Spleen (tissue), 11 donors: ENCODE measurements at regions not wholly inside any gene's neighbourhood (a gene's known extent, or its start where the extent isn't known, plus 50 kb on each side); places are given as distances from the start of the nearest gene placed in this dataset.

Source experiments
- DNase-seq: peaks from one replicate; pipeline ENCODE4 v3.0.0-alpha.2; 2020
- H3K27ac ChIP-seq, 8 donors: fragments of 200-600 bp; sonication (generic) in 7 of 8; 1 replicate in 4 of 8; 2 replicates in 4 of 8; pipeline versions ENCODE4 v1.5.0 to v1.8.0; 2016 to 2021; ENCODE audit warnings: inconsistent platforms in 4 of 8, mild to moderate bottlenecking in 4 of 8, moderate library complexity in 1 of 8
- H3K27me3 ChIP-seq, 7 donors: fragments of 200-600 bp; sonication (generic) in 6 of 7; replicated peaks in 1 of 7; 1 replicate in 4 of 7; 2 replicates in 3 of 7; pipeline versions ENCODE4 v1.5.0 to v1.8.0; 2016 to 2021; ENCODE audit warnings: inconsistent platforms in 3 of 7, mild to moderate bottlenecking in 1 of 7
- H3K36me3 ChIP-seq, 6 donors: fragments of 200-600 bp; sonication (generic) in 5 of 6; 1 replicate in 4 of 6; 2 replicates in 2 of 6; pipeline versions ENCODE4 v1.5.0 to v1.8.0; 2016 to 2021; ENCODE audit warnings: inconsistent platforms in 2 of 6
- H3K4me1 ChIP-seq, 6 donors: fragments of 200-600 bp; sonication (generic) in 5 of 6; 1 replicate in 3 of 6; 2 replicates in 3 of 6; pipeline versions ENCODE4 v1.5.0 to v1.8.0; 2016 to 2021; ENCODE audit warnings: inconsistent platforms in 3 of 6
- H3K4me3 ChIP-seq, 8 donors: fragments of 200-600 bp; sonication (generic) in 7 of 8; 1 replicate in 4 of 8; 2 replicates in 4 of 8; pipeline versions ENCODE4 v1.5.0 to v1.8.0; 2016 to 2021; ENCODE audit warnings: inconsistent platforms in 4 of 8, mild to moderate bottlenecking in 4 of 8, moderate library complexity in 2 of 8
- H3K9me3 ChIP-seq, 8 donors: fragments of 200-600 bp; sonication (generic) in 7 of 8; 1 replicate in 4 of 8; 2 replicates in 4 of 8; pipeline versions ENCODE4 v1.5.0 to v1.8.0; 2016 to 2021; ENCODE audit warnings: inconsistent platforms in 4 of 8
- CTCF ChIP-seq, 11 experiments: fragments of 200-600 bp in 7 of 11; fragments of 450-650 bp in 4 of 11; sonication (generic) in 4 of 11; IDR thresholded peaks in 8 of 11; conservative IDR thresholded peaks in 3 of 11; 1 replicate in 7 of 11; 2 replicates in 4 of 11; pipeline versions ENCODE4 v1.4.0 to v1.8.0; 2016 to 2021; ENCODE audit warnings: antibody characterized with exemption in 11 of 11, inconsistent platforms in 4 of 11, mild to moderate bottlenecking in 1 of 11
- POLR2A ChIP-seq, 3 donors: fragments of 450-650 bp; IDR thresholded peaks; one replicate each; pipeline ENCODE4 v1.5.1; 2017; ENCODE audit warnings: antibody characterized with exemption in 3 of 3, mild to moderate bottlenecking in 1 of 3
- POLR2AphosphoS5 ChIP-seq, 3 donors: sonication (generic); formaldehyde crosslinking; IDR thresholded peaks; one replicate each; pipeline ENCODE4 v1.5.1; 2017; ENCODE audit warnings: antibody characterized with exemption in 3 of 3
- WGBS, 5 donors: extraction: QIAGEN DNeasy Blood & Tissue Kit in 3 of 5; methylation state at CpG; one replicate each; pipeline versions ENCODE4 v1.1.5 to v1.1.7; 2013 to 2018; 5-methylcytosine and 5-hydroxymethylcytosine counted together
- intact Hi-C: fragments of 100-400 bp; cut with DNase I; formaldehyde crosslinking; loops from one replicate; pipeline ENCODE4 v1.15.0; 2023; ENCODE audit warnings: low total_unique reads
- donor health status: healthy with polysubstance abuse.
- donor health status: DM: no; HTN: no; CAD: no; lungs with moderate emphysema.
- donor health status: DM: no; HTN: no; CAD: no.
- donor health status: Bipolar disorder and iron deficiency.
- donor health status: healthy.
- donor health status: DM: no; HTN: no; CAD: no.
- donor health status: DM: yes; HTN: yes; CAD: no.

DNA sequence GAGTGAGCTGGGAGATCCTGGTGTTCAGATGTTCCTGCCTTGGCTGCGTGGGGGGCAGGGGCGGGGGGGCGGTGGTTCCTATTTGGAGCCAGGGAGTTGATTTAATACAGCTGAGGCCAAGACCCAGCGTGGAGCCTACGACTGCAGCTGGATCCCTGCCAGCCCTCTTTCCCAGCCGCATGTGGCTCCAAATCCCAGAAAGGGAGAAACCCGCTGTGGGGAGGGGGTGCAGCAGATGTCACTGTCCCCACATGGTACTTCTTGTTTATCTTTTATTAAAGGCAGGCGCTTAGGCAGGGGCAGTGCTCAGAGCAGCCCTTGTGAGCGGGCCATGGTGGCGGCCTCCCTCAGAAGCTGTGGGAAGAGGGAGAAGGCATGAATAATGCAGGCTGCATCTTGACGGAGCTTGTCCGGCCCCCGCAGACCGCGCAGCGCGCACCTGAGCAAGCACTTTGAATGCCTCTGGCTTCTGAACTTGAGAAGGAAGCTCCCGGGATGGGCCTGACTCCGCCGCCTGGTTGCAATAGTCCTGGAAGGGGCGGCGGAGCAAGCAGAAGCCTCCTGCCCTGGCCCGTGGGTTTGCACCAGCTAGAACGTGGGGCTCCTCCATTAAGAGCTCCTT is 112.1 kb downstream of the GLI2 start:
- DNase-seq: peak; percentile 58
- WGBS, 5 donors: 81 to 93% (median 85%) methylated on average over 17 to 24 of the region's 24 CpGs
- intact Hi-C loops: no loop called here
- no peak overlapping the region for H3K27ac ChIP-seq
- peaks cover 0 to 27% (median 14%) of the 10 kb centered on the region in 8 donors for H3K9me3 ChIP-seq
- TF ChIP-seq POLR2A (IDR thresholded peaks at IDR 0.05) (no peak), POLR2AphosphoS5 (IDR thresholded peaks at IDR 0.05) (peak in 2 of 3 donors; percentile 9 to 46)
- no peak overlapping the region for H3K4me3 ChIP-seq
- no peaks in the 10 kb centered on the region for H3K4me1 ChIP-seq
- H3K36me3 ChIP-seq: no peaks in the 10 kb centered on the region
- peaks cover 0 to 4% (median 0%) of the 10 kb centered on the region in 7 donors for H3K27me3 ChIP-seq

GRCh38 chr2:120849278-120849677 is 113.6 kb downstream of the GLI2 start:
- Histone ChIP-seq H3K27ac (no peak overlapping the region), H3K4me3 (no peak overlapping the region), H3K9me3 (peaks cover 0 to 27% (median 14%) of the 10 kb centered on the region in 8 donors), H3K36me3 (no peaks in the 10 kb centered on the region), H3K27me3 (peaks cover 0 to 4% (median 0%) of the 10 kb centered on the region in 7 donors), H3K4me1 (no peaks in the 10 kb centered on the region)
- no peak for TF ChIP-seq POLR2A (IDR thresholded peaks at IDR 0.05)
- no peak for TF ChIP-seq CTCF (IDR thresholded peaks at IDR 0.05 in 8 of 11, conservative IDR thresholded peaks at IDR 0.05 in 3 of 11)
- WGBS, 5 donors: 89 to 97% (median 95%) methylated on average over 2 of the region's 2 CpGs
- no peak for DNase-seq
- intact Hi-C loops: no loop called here

DNA sequence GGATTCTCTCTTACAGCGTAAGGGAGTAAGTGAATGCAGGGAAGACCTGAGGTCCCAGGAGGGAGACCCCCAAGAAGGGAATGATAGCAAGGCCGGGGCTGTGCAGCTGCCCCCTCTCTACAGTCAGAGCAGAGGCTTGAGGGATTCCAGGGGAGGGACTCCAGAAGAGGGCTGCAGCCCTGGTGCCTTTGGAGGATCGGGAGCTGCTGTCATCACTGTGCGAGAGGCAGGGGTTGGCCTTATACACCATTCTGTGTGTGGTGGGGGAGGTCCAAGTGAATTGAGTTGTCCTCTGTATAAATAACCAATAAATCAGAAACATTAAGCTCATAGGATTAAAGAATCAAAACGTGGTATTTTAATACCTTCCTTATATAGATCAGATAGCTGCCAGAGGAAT is 114.9 kb downstream of the GLI2 start:
- WGBS, 5 donors: 72 to 86% (median 79%) methylated on average over 5 of the region's 5 CpGs
- Histone ChIP-seq H3K4me1 (no peaks in the 10 kb centered on the region), H3K36me3 (no peaks in the 10 kb centered on the region), H3K9me3 (peaks cover 0 to 27% (median 14%) of the 10 kb centered on the region in 8 donors), H3K27ac (no peak overlapping the region), H3K27me3 (peaks cover 0 to under 1% (median 0%) of the 10 kb centered on the region in 7 donors), H3K4me3 (no peak overlapping the region)
- TF ChIP-seq POLR2AphosphoS5 (IDR thresholded peaks at IDR 0.05): no peak
- no peak for TF ChIP-seq POLR2A (IDR thresholded peaks at IDR 0.05)
- no peak for TF ChIP-seq CTCF (IDR thresholded peaks at IDR 0.05 in 8 of 11, conservative IDR thresholded peaks at IDR 0.05 in 3 of 11)
- peak; percentile 34 for DNase-seq
- intact Hi-C loops: no loop called here

GRCh38 chr2:120851116-120851773 is 115.6 kb downstream of the GLI2 start:
- 80 to 92% (median 85%) methylated on average over 3 of the region's 3 CpGs for WGBS, 5 donors
- peak; percentile 70 for DNase-seq
- Histone ChIP-seq H3K9me3 (peaks cover 0 to 27% (median 14%) of the 10 kb centered on the region in 8 donors), H3K36me3 (no peaks in the 10 kb centered on the region), H3K4me3 (no peak overlapping the region), H3K27ac (no peak overlapping the region), H3K4me1 (no peaks in the 10 kb centered on the region), H3K27me3 (no peaks in the 10 kb centered on the region)
- intact Hi-C loops: no loop called here
- no peak for TF ChIP-seq POLR2AphosphoS5 (IDR thresholded peaks at IDR 0.05)
- no peak for TF ChIP-seq POLR2A (IDR thresholded peaks at IDR 0.05)
- TF ChIP-seq CTCF (IDR thresholded peaks at IDR 0.05 in 8 of 11, conservative IDR thresholded peaks at IDR 0.05 in 3 of 11): no peak
